HG03196 (cell line): ENCODE measurements at regions not wholly inside any gene's neighbourhood (a gene's known extent, or its start where the extent isn't known, plus 50 kb on each side); places are given as distances from the start of the nearest gene placed in this dataset.
"Not testable (repeated sequence)": the region's sequence is repeated elsewhere in the genome, so short reads cannot be mapped to it uniquely, and the experiment has no call there.

Experiments
- ATAC-seq: cut with Tn5 transposase; IDR thresholded peaks from one replicate; pipeline ENCODE4 v1.9.1; 2021; ENCODE audit not compliant: unreplicated experiment

- ATAC-seq: not testable (repeated sequence)
These were observed 187.5 kb upstream of the KCNMB2 start for GRCh38 chr3:178348561-178349217.

- ATAC-seq: not testable (repeated sequence)
These were observed 187.0 kb upstream of the KCNMB2 start for GRCh38 chr3:178349218-178349596.

- no peak for ATAC-seq
These were observed 185.5 kb upstream of the KCNMB2 start for GRCh38 chr3:178350763-178351162.

GRCh38 chr3:178352326-178353005 is 183.8 kb upstream of the KCNMB2 start:
- no peak for ATAC-seq

- no peak for ATAC-seq
These were observed 183.1 kb upstream of the KCNMB2 start for GRCh38 chr3:178353006-178353694.

- ATAC-seq: no peak
These were observed 176.5 kb upstream of the KCNMB2 start for GRCh38 chr3:178359728-178360127.

GRCh38 chr3:178363048-178363447 is 173.2 kb upstream of the KCNMB2 start:
- ATAC-seq: not testable (repeated sequence)

- no peak for ATAC-seq
These were observed 168.2 kb upstream of the KCNMB2 start for GRCh38 chr3:178367817-178368617.

GRCh38 chr3:178369006-178369405 is 167.2 kb upstream of the KCNMB2 start:
- no peak for ATAC-seq

- no peak for ATAC-seq
These were observed 166.4 kb upstream of the KCNMB2 start for GRCh38 chr3:178369811-178370210.

GRCh38 chr3:178370387-178370786 is 165.8 kb upstream of the KCNMB2 start:
- no peak for ATAC-seq

DNA sequence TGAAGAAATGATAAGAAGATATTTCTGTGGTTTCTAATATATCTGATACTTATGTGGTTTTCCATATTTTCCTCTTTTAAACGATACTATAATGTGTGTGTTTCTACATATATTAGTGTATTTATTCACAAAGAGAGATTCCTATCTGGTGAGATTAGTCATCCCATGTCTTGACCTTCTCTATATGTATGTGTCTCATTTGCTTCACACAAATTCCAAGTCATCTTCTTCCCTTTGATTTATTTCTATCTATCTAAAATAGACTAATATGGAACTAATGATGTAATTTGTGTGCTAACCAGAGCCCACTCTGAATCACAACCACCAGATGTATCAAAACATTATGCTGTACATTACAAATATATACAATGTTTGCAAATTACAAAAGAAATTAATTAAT is 154.7 kb upstream of the KCNMB2 start:
- ATAC-seq: no peak

GRCh38 chr3:178381971-178382448 is 154.2 kb upstream of the KCNMB2 start:
- no peak for ATAC-seq

DNA sequence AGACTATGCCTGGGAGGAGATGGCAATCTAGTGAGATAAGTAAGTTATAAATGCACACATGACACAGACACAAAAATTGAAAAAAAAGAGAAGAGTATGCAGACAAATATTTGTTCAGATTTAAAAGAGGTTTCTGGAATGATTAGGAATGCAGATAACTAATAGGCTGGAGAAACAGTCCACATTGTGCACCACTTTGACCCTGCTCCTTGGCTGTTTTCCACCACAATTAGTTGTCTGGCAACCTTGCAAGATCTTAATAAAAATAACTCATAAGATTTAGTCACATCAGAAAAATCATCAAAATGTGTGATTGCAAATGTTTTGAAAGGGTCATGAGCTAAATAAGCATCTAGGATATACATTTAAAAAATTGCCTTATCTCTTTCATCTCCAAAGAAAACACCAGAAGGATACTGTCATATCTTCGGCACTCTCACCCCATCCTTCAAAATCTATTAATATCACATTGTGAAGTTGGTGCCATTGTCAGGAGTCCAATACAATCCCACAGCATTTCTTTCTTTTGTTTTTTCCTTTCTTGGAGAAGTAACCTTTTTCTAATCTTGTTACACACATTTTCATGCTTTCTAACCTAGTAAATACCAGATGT is 153.7 kb upstream of the KCNMB2 start:
- ATAC-seq: no peak

- ATAC-seq: no peak
These were observed 151.7 kb upstream of the KCNMB2 start for GRCh38 chr3:178384321-178385230.

DNA sequence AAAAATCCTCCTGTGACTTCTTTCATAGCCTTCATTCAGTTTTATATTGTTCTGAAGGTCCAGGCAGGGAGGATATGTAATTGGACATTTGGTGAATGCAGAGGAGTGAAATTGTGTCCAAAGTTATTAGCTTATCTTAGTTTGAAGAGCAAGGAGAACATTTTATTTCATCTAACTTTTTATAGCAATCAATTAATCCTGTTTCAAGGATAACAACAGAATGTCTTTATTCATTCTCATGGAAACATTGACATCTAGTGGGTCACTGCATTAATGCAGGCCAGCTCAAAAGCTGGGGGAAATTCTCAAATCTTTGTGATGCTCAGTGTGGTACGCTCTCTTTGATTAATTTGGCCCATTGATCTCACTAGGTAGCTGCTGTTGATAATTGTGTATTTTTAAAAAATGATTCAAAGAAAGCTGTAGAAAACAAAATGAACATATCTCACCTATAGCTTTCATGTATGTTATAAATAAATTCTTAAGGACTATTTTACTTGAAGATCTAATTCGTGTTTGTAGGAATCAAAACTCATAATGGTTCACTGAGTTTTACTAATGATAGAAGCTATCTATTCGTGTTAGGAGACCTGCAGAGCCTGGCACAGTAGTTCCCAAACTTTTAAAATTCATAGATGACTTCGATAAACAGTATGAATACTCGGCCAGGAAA is 150.8 kb upstream of the KCNMB2 start:
- ATAC-seq: no peak

DNA sequence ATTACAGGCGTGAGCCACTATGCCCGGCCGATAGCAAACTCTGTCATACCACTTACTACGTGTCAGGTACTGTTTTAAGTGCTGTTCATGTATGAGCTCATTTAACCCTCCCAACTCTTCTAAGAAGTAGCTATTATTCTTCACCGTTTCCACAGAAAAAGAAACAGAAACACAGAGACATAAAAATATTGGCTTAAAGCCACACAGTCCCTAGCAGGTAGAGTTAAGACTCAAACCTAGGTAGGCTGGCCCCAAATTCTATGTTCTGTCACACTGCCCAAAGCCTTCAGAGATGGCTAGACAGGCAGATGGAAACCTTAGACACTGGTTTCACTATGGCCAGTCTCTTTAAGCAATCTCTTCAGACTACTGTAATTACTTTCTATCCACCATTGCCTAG is 149.8 kb upstream of the KCNMB2 start:
- no peak for ATAC-seq

DNA sequence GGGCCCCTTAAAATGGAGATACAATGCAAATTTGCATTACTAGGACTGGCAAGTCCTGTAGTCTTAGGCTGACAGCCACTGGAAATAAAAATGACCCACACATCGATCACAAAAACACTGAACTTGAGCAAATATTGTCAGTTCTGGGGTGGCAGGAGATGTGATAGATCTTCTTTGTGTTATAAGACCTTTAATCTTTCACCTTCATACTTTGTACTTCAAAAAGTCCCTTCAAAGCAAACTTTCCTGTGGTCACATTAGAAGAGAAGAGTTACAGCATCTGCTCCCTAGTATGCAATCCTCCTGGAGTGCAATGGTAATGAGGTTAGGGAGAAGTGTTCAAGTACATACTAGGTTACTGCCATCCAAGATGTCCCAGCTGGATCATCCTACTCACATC is 149.4 kb upstream of the KCNMB2 start:
- ATAC-seq: no peak

DNA sequence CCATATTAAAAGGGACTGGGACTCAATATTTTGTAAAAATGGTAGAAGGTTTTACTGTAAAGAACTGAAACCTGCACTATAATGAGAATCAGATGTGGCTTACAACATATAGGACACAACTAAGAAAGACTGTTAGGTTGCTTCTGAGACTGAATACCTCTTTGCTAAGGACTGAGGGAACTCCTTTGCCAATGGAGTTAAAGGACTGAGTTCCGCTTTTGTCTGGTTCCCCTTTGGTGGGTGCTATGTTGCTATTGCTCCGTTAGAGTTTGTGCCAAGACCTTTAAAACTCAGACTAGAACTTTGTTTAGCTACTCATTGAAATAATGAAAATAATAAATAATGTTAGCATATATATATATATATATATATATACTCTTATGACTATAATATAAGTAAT is 147.8 kb upstream of the KCNMB2 start:
- ATAC-seq: no peak
